ENCODE measurements at regions not wholly inside any gene's neighbourhood (a gene's known extent, or its start where the extent isn't known, plus 50 kb on each side); places are given as distances from the start of the nearest gene placed in this dataset.

- DNase-seq = no peak
Observed at GRCh38 chr9:129504404-129504803, 116.5 kb downstream of the C9orf50 start.

- DNase-seq = peak; percentile 57
Observed at GRCh38 chr9:129501771-129502319, 119.1 kb downstream of the C9orf50 start.

- no peak for DNase-seq
Observed at GRCh38 chr9:129500863-129501770, 119.8 kb downstream of the C9orf50 start.

- DNase-seq = no peak
Observed at GRCh38 chr9:129500161-129500862, 120.6 kb downstream of the C9orf50 start.

DNA sequence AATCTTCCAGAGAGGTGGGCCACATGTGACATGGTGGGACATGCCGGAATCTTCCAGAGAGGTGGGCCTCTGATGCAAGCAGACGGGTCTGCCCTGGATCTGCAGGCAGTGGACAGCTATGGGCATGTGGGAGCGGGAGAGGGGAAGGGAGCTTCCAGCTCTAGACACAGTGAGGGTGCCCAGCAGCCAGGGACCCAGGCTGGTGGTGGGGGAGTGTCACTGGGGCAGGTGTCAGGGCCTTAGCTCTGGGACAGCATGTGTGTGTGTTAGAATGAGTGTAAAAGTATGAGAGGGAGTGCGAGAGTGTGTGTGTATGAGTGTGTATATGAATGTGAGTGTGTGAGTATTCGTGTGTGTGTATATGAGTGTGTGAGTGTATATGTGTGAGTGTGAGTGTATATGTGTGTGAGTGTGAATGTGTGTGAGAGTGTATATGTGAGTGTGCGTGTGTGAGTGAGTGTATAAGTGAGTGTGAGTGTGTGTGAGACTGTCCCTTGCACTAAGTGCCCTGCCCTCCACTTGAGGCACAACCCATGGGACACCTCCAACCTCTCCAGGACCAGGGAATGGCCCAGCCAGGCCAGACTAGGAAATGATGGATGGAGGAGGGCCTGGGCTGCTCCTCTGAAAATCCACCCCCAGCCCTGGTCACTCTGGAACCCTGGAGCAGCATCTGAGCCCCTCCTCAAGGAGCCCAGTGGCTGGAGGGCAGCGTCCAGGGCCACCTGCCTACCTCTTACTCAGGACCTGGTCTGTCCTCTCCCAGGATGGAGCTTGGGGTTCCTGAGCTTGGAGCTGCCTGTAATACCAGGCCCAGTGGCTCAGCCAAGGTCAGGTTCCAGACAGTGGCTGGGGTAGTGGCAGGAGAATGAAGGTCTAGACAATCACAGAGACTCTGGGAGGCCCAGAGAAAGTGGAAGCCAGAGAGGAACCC is 122.2 kb downstream of the C9orf50 start:
- no peak for DNase-seq

- DNase-seq = no peak
Observed at GRCh38 chr9:129497813-129498450, 123.0 kb downstream of the C9orf50 start.

DNA sequence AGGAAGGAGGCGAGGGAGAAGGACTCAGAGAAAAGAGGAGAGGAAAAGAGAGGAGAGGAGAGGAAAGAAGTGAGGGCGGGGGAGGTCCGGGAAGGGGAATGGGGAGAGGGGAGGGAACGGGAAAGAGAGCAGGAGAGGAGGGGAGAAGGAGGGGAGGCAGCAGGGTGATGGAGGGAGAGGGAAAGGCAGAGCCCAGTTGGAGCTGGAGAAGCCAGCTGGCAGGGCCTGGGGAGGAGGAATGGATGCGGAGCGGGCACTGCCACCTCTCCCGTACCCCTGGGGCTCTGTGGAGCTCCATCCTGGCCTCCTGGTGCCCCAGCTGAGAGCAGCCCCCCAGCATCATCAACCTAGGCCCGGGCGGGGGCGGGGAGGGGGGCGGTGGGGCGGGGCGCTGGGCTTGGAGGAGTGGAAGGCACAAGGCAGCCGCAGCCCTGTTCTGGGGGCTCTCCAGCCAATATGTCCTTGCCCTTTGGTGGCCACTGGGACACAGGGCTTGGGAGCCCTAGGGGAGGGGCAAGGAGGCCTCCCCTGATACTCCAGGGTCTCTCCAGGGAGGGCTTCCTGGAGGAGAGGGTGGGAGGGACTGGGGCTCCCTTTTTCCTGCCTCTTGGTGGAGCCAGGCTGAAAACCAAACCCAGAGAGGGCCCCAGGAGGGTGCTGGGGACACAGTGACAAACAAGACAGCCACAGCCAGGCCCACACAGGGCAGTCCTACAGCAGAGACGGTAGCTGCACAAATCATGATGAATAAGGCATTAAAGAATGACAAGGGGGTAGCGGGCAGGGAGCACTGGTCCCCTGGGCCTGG is 123.7 kb downstream of the C9orf50 start:
- DNase-seq = no peak

DNA sequence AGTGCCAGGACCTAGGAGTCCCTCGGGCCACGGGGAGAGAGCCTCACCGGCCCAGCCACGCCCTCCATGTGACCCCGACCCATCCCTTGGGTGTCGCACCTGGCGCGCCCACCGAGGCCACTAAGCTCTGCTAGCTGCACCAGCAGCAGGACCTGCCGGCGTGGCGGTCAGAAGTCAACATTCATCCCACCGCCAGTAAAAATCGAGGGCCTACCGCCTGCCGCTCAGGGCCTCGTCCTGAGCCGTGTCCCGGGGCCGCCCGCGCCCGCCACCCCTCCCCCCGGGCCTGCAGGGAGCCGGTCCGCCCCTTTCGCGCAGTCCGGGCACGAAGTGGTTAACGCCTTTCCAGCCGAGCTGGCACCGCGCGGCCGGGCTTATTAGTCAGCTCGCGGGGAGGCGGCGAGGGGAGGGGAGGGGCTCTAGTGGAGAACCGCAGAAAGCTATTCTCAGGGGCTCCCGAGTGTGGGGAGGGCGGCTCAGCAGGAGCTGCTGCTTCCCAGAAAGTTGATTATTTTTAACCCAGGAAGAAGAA is 124.4 kb downstream of the C9orf50 start:
- peak; percentile 93 for DNase-seq

DNA sequence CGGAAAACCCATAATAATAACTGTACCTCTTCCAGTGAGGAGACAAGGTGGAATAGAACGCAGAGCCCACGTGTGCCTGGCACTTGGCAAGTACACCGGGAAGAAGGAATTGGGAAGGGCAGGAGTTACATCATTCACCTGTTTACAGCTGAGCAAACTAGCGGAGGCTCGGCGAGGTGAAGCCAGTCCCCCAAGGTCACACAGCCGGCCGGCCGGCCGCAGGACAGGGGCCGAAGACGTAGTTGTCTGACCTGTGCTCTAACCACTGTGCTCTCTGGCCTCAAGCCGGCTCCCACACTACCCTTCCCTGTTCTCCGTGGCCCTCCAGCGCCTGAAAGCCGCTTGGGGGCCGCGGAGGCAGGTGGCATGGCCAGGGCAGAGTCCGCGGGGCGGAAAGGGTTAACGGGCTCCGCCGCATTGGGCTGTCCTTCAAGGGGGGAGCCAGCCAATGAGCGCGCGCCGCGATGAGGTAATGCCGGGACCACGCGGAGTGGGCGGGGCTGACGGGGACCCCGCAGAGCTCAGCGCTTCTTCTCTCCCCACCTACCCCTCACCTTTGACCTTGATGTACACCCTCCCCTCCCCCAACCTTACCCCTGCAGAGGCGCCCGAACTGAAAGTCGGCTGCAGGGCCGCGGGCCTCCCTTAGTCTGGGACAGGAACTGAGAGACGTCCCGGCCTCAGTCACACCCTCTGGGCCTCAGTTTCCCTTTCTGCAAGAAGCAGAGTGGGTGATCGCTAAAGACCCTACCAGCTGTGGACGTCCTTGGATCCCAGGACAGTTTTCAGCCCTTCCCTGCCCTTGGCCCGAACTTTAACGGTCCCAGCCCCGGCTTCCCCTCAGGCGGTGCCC is 125.1 kb downstream of the C9orf50 start:
- peak; percentile 94 for DNase-seq

- no peak for DNase-seq
Observed at GRCh38 chr9:129494113-129494789, 126.7 kb downstream of the C9orf50 start.

GRCh38 chr9:129493706-129494047 is 127.2 kb downstream of the C9orf50 start:
- no peak for DNase-seq

GRCh38 chr9:129493002-129493705 is 127.7 kb downstream of the C9orf50 start:
- no peak for DNase-seq

DNA sequence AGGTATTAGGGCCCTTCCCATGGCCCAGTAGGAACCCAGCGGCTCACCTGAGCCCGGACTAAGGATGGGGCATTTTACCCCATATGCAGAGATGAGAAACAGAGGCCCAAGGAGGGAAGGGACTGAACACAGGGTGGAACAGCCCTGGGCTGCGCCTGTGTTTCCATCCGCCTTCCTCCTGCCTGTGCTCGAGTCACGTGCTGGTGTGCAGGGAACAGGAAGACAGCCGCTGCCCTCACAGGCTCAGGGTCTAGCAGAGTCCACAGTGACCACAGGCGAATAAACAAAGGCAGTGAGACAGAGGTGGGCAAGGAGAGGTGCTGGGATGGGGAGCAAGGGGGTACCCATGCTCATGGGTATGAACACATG is 129.4 kb downstream of the C9orf50 start:
- DNase-seq = no peak

DNA sequence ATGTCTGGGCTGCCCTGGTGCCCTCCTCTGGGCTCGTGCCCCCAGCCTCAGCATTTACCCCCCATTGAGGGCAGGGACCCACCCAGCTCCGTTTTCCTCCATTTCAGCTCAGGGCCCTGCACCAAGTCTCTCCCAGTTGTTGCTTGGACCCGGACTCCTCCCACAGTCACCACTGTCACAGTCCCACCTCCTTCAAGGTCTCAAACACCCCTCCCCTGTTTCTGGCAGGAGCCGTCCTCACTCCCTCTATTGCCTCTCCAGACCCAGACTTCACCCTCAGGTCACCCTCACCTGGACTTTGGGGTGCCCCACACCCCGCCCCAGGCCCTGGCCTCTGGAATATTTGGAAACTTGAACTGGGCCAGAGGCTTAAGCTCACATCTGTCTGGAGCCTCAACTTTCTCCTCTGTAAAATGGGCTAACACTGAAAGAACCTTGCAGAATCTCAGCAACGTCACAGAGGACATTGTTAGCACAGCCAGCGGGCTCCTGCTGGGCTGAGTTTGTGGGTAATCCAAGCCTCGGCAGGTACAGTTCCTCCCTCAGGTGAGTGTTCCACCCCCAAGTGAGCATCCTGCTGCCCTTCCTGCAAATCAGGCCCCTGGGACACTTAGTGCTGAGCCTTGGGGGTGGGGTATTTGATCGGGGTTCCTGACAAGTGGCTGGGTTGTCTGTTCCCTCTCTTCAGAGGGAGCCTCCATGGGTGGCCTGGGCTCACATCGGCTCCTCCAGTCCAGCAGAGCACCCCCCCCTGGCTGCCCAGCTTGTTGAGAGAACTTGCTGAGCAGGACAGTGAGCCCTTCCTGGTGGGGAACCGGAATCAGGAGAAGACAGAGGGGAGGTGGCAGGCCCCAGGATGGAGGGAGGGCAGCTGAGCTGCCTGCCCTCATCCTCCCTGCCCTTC is 130.1 kb downstream of the C9orf50 start:
- DNase-seq = no peak

GRCh38 chr9:129489838-129490582 is 130.9 kb downstream of the C9orf50 start:
- DNase-seq = peak; percentile 78

- DNase-seq = no peak
Observed at GRCh38 chr9:129487658-129488483, 133.0 kb downstream of the C9orf50 start.
